ENCODE measurements at regions not wholly inside any gene's neighbourhood (a gene's known extent, or its start where the extent isn't known, plus 50 kb on each side); places are given as distances from the start of the nearest gene placed in this dataset.

DNA sequence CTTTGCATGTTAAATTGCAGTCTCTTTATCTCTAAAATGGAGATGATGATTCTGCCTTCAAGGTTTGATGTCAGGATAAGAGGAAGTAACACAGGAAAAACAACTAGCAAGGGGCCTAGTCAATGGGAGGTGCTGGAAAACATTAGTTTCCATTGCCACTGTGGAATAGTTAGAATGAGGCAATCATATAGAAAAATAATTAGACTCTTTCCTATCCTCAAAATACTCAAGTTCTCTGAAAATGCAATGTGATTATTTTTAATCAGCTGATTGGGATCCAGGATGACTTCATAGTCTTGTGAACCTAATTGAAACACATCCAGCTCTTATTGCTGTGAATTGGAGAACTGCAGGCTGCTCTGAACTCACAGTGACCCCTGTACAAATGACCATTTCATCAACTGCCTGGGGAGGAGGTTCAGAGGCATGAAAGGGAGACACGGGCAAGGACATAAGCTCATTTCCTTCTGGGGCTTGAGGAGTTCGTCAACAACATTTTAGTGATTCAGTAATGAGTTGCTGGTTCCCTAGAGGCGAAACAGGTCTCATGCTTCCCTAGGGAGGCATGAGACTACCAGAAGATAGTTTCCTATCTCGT is 422.5 kb downstream of the LPIN1 start:
- DNase-seq (ENCODE audit: low read depth): no peak

DNA sequence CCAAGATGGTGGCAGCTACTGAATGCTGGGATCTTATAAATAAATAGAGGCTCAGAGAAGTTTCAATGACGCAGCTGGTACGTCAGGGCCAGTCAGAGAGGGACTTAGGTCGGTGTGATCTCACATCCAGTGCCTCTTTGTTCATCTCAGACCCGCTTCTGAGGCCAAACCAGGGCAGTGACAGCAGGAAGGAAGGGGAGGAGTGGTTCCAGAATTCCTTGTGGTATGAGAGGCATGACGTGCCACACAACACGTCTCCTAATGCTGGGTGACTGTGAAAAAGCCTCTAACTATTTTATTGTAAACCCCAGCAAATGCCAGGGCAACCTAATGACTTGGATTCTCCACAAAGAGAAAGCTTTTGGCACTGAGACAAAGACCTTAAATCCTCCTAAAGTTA is 423.3 kb downstream of the LPIN1 start:
- no peak for DNase-seq (ENCODE audit: low read depth)

DNA sequence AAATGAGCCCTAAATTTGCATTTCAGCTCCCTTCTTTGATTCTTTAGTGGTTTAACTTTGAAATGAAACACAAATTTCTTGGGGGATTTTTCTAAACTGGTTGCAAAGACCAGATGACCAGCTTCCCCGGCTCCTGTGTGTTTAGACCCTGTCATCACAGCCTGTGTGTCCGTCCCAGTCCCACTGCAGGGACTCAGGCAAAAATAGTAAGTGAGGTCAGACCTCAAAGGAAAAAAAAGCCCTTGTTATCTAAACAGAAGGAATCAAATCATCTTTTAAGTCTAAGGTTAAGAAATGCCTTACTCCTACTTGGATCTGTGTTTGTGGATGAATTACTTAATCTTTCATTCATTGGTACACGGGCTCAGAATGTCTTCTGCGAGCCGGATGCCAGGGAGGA is 423.7 kb downstream of the LPIN1 start:
- DNase-seq (ENCODE audit: low read depth): no peak

DNA sequence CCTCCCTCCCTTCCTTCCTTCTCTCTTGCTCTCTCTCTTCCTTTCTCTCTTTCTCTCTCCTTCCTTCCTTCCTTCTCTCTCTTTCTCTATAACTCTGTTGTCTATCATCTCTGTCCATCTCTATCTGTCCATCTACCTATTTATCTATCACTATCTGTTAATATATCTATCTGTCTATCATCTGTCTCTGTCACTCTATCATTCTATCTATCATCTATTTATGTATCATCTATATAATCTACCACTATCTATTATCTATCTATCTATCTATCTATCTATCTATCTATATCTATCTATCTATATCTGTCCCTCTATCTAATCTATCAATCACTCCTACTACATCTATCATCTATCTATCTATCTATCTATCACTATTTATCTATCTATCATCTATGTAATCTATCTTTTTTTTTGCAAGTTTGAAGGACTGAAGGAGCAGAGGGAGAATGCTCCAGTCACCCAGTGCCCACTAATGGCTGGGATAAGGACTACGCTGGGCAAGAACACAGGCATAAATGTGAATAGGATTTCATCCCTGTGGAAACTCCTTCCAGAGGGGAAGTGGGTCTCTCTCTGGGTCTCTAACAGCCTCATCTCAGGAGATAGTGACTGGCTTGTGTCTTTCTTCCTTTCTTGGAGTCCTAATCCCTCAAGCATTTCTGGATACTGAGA is 427.0 kb downstream of the LPIN1 start:
- DNase-seq (ENCODE audit: low read depth): no peak

DNA sequence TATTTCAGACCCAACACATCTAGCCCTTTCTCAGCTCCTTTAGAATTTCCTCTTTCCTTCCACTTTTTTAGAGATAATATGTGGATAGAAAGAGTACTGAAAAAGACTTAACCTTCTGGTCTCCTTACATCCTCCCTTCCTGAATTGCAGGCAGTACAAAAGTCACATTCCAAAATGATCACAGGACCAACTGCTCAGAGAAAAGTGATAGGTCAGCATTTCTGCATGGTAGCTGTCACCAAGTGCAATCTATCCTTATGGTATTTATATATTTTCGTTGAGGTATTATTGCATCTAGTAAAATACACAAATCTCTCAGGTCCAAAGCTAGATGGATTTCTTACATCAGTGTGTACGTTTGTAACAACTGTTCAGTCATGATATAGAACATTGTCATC is 427.5 kb downstream of the LPIN1 start:
- DNase-seq (ENCODE audit: low read depth): no peak

DNA sequence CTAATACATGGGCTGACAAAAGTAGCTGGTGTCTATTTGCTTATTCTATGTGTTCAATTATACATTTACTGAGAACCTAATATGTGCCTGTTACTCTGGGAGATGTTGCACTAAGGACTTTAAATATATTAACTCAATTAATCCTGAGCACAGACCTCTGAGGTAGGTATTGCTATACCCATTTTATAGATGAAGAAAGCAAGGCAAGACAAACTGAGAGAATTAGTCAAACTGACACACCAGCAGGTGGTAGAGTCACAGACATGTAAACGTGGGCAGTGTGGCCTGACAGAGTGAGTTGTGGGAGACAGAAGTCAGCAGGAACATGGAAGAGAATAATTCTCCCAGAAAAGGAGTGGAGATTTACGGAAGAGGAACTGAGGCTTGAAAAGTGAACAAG is 428.9 kb downstream of the LPIN1 start:
- no peak for DNase-seq (ENCODE audit: low read depth)

DNA sequence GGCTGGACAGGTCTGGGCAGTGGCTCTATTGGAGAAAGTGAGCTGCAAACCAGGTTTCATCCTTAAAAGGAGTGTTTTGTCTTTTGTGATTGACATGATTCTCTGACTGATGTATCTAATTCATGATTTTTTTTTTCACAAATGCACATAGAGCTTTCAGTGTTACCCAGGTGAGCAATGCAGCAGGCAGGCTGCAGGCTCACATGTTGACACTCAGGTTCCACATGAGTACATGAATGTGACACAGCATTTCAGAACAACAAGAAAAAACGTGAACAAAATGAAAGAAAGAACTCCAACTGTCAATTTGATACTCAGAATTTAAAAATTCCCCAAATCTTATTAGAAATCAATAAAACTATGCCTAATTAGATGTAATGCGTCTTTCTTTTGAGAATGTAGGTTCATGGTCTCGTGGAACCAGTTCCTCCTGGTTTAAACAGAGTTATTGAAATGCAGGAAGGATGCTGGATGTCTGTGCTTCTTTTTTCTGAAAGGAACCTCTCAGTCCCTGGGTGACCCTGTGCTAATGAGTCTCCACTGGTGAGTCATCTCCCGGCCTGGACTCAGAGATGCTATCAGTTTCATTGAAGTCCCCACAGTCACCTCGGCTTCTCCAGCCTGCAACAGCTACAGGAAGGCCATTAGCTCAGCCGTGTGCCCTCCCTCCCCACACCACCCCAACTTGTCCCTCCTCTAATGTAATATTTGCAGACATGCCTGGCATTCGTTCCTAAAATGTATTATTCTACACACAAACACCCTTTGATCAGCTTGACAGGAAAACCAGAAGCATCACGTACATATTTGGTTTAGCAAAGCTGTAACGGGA is 430.4 kb downstream of the LPIN1 start:
- no peak for DNase-seq (ENCODE audit: low read depth)

DNA sequence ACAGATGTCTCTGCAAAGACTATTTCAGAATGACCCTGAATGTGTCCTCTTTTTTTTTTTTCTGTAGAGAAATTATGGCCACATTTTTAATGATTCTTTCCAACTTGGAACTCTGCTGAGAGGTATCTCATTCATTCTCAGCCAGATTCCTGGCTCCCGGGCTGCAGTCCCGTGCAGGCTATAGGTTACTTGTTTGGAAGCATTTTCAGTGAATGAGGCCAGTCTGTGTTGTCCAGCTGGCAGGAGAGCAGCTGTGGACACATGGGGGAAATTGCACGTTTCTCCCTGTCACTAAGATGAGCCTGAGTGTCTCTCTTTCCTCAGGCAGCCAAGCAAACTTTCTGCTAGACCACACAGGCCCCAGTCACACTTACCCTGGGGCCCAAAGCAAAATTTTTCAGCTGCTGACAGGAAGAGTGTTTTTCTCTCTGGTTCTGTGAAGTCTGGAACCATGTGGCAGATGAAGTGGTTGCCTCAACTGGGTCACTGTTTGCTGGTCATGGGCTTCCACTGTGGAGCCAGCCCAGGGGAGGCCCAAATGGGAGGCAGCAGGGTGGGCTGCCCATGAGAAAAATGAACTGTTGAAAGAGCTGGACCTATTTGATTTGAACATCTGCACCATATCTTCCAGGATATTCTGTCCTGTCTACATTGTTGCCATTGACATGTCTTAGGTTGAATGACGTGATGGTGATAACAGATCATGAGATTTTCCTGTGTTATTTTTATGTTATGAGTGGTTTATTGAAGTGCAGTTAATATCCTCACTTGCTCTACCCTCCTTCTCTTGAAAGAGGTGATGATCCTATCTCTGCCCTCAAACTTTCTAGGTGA is 431.2 kb downstream of the LPIN1 start:
- no peak for DNase-seq (ENCODE audit: low read depth)

DNA sequence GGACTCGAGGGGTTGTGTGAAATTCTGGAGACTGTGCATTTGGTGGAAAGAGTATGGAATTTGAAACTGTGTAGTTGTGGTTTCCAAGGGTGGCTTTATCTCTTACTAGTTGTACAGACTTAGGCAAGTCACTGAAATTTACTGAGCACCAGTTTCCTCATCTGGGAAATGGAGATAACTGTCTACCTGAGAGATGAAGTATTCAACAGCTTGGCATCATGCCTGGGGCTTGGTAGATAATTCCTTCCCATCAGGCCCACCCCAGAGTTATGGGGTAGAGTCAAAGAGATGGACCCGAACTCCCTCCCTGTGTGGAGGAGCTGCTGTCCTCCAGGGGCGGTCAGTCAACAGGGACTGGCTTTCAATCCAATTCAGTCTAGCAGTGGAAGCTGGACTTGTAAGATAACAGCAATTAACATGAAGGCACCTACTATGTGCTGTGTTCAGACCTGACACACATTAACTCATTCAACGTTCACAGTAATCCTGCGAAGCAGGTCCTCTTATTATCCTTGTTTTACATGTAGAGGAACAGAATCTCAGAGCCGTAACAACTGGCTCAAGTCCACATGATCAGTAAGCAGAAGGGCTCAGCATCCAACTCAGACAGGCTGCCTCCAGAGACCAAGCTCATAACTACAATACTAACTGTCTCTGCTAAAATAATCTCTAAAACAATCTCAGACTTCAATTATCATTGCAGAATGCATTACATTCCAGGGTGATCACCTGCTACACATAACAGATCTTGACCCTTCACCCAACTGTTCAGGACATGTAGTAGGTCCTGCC is 432.1 kb downstream of the LPIN1 start:
- DNase-seq (ENCODE audit: low read depth): no peak

DNA sequence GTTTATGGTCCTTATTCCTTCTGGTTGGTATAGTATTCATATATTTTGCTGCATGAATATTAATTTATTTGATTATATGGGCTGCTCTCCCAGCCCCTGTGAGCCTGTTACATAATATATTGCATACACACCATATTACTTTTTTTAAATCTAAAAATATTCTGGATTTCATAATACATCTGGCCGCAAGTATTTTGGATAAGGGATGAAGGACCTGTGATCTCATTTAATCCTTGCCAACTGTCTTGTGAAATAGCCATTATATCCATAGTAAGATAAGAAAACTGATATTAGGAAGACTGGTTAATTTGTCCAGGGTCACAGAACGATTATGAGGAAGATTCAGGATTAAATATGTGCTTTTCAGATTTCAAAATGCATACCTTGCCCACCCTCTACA is 433.6 kb downstream of the LPIN1 start:
- DNase-seq (ENCODE audit: low read depth): no peak

DNA sequence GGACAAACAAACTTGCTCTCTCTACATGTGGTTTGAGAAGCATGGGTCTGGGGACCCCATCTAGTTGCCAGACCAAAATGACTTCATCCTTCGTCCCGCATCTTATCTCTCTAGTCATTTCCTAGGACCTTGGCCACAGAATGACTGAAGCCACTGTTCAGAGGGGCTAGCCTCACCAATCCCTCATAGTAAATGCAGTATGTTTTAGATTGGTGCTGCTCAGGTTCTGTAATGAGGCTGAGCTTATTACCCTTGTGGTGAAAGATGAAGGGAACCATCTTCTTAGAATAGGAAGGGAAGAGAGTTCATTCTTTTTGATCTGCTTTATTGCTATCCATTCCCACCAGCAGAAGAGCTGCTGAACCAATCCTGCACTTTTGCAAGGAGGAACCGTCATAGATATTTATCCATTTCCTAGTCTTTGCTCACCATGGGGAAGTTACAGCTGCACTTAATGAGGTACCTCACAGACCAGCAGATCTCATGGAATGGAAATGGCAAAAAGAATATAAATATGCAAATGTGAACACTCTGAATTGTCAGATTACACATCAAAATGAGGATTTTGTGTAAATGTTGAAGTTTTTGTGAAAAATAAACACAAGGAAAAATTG is 436.7 kb downstream of the LPIN1 start:
- no peak for DNase-seq (ENCODE audit: low read depth)

DNA sequence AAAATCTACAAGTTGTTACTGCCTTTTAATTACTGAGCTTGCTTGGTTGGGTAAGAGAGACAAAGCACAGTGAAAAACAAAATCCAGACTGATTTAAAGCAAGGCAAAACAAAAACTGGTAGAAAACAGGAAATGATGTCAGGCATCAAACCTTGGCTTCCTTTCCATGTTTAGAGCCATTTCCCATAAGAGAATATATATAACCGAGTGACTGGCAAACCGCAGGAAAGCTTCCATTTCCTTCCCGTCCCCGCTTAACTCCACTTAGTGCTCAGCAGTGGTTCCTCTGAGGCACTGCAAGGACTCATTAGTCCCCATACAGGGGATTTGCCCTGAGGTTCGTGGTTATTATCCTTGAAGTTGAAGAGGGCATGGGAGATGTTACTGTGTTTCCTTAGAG is 446.3 kb downstream of the LPIN1 start:
- no peak for DNase-seq (ENCODE audit: low read depth)

DNA sequence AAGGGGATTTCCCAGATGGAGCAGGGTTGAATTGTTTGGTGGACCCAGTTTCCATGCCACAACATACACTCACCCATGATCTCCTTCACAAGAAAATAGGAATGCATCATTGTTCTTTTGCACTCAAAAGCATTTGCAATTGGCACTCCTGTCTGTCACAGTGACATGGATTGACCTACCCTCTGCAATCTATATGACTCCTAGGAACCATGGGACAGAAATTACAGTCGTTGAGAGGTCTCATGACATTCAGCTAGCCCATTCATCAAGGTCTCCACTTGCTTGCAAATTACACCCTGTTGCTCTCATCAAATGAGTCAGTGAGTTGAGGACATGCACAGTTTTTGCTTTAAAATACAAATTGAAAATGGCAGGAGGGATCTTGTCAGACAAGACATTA is 448.5 kb downstream of the LPIN1 start:
- DNase-seq (ENCODE audit: low read depth): no peak

DNA sequence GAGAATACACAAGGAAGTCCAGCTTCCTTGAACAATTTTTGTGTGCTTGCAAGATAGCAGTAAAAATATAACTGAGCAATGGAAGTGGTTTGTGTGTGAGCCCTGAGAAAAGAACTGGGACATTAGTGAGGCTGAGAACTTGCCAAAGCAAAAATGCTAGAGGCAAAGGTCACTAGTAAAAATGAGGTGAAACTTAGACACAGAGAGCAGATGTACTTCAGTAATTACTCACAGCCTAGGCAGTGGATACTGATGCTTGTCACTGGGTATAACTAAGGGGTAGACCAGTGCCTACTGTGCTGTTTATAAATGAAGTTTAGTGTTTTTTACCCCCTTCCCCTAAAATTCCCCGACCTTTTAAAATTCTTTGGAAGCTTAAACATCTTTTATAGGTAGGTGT is 450.1 kb downstream of the LPIN1 start:
- DNase-seq (ENCODE audit: low read depth): no peak

DNA sequence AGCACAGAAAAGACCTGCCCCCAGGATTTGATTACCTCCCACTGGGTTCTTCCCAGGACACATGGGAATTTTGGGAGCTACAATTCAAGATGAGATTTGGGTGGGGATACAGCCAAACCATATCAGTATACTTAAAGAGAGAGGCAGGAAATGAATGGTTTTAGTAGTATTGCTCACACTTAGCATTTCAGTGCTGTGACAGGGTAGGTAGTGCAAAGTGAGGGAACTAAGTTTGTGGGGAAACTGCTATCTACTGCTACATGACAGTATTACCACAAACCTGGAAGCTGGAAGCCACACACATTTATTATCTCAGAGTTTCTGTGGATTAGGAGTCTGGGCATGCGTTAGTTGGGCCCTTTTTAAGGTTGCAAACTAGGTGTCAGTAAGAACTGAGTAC is 450.7 kb downstream of the LPIN1 start:
- no peak for DNase-seq (ENCODE audit: low read depth)

DNA sequence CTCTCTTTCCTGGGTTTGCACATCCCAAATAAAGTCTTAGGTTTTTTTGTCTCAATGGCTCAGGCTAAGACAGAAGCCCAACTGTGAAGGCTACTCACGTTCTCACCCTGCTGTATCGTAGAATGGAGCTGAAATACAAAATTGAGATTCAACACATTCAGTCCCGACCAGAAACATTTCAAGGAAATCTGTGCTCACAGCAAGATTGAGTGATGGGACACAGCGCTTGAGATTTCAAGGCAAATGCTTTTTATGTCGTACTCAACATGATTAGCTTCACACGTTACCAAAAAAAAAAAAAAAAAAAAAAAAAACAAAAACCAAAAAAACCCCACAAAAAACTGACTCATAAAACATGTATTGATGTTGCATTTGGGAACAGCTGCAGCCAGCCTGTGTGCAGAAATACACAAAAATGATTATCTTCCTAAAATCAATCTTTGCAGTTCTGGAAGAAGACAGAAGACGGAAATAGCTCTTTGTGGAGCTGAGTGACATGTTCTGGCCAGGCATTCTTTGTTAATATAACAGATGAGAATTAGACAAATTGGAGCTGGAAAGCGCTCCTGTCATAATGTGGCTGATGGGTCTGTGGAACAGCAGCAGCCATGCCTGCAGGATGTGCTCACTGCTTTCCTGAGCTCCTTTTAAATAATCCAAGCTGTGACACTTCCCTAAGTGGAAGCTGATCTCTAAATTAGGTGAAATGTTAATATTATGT is 453.2 kb downstream of the LPIN1 start:
- no peak for DNase-seq (ENCODE audit: low read depth)

DNA sequence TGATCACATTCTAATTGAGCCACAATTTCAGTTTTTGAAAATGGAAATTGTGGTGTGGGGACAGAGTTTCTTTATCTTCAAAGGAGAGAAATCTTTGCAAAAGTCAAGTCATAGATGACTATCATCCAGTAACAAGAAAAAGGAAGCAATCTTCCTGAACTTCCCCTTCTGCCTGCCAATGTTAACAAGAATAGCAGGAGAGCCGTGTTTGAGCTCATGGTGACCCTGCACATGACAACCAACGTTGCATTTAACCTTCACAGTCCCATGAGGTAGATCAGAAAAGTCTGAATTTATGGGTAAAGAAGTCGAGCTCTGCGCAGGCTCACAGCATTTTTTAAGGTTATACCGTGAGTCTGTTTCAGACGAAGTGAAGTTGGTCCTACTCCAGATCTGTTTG is 454.9 kb downstream of the LPIN1 start:
- DNase-seq (ENCODE audit: low read depth): no peak

DNA sequence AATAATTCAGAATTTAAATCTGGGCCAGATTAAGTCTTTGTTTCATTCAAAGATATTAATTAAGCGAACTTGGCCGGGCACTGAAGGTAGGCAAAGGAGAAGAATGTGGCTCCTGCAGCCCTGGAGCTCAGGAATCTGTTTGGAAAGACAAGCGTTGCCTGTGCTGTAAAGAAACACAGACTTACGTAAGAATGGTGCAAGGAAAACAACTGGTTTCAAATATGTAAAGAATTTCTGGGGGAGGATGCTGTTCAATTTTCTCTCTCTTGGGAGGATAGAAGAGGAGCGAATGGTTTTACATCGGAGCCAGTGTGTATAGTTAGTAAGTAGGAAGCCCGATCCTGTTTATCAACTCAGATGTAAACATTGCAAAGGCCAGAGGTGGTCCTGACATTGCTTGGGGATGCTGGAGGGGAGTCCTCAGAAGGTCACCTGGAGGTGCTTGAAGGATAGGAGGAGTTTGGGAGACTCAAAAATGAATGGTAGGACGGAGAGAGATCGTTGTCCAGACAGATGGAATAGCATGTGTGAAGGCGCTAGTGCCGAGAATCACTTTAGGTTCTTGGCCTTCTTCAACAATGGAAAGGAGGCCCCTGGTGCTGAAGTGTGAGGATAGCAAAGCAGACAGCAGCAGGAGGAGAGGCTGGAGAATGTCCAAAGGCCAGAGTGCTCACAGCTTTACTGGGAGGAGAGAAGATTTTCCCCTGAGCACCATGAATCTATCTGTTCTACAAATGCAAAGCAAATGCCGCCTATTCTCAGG is 456.1 kb downstream of the LPIN1 start:
- no peak for DNase-seq (ENCODE audit: low read depth)

DNA sequence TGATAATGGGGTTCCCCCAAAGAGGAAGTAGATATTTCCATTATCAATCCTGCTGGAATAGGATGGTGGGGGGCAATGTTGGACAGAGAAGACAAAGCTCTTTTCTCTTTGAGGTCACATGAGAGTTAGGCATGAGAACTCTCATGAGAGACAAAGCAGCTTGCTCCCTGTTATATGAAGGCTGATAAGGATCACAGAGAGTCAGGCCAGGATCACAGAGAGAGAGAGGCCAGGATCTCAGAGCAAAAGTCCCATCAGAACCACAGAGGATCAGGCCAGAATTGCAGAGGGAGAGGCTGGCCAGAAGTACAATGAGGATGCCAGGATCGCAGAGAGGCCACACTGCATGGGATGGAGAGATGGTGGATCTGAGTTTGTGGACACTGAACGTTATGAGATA is 457.1 kb downstream of the LPIN1 start:
- DNase-seq (ENCODE audit: low read depth): no peak

DNA sequence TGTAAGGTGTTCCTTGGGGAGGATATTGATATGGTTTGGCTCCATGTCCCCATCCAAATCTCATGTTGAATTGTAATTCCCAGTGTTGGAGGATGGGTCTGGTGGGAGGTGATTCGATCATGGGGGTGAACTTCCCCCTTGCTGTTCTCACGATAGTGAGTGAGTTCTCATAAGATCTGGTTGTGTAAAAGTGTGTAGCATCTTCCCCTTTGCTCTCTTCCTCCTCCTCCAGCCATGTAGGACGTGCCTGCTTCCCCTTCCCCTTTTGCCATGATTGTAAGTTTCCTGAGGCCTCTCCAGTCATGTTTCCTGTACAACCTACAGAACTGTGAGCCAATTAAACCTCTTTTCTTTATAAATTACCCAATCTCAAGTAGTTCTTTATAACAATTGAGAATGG is 458.7 kb downstream of the LPIN1 start:
- no peak for DNase-seq (ENCODE audit: low read depth)

All from HS-5 (cell line).